HG03045 (cell line): ENCODE measurements at regions not wholly inside any gene's neighbourhood (a gene's known extent, or its start where the extent isn't known, plus 50 kb on each side); places are given as distances from the start of the nearest gene placed in this dataset.

Source experiments
- ATAC-seq: cut with Tn5 transposase; IDR thresholded peaks from one replicate; pipeline ENCODE4 v1.9.1; 2021; ENCODE audit warnings: mild to moderate bottlenecking, moderate library complexity; ENCODE audit not compliant: unreplicated experiment

DNA sequence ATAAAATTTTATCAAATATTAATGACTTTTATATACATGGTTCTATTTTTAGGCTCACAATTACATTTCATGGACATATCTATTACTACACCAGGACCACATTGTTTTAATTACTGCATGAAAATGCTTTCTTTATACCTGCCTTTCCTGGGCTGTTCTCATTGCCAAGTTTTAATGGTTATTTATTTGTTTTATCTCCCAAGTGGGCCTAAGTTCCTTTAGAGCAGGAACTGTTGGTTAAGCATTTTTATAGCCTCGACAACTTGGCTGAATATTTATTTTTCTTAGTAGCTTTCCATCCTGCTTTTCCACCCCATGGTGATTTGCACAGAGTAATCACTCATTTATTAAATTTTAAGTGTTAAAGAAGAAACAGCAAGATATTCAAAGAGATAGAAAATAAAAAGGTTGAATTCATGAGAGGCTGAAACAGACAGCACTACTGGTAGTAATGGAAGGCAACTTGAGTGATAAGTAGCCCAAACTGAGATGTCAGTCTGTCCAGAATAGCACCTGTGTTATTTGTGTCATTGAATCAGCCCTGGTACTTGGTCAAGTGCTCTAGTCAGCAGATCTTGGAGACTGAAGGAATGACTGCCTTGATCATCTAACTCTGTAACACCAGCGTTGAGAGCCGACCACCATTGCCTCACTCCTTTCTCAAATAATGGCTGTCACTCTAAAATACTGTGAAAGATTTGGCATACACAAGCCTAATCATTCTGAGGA is 119.1 kb upstream of the EGLN3 start:
- ATAC-seq: no peak

DNA sequence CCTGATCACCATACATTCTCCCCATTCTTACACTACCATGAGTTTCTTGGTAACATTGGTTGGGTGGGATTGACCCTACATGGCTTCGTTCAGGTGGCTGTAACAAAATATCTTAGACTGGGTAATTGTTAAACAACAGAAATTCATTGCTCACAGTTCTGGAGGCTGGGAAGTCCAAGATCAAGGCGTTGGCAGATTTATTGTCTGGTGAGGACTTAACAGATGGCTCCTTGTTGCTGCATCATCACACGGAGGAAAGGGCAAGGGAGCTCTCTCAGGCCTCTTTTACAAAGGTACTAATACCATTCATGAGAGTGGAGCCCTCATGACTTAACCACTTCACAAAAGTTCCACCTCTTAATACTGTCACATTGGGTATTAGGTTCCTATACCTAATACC is 116.7 kb upstream of the EGLN3 start:
- no peak for ATAC-seq

DNA sequence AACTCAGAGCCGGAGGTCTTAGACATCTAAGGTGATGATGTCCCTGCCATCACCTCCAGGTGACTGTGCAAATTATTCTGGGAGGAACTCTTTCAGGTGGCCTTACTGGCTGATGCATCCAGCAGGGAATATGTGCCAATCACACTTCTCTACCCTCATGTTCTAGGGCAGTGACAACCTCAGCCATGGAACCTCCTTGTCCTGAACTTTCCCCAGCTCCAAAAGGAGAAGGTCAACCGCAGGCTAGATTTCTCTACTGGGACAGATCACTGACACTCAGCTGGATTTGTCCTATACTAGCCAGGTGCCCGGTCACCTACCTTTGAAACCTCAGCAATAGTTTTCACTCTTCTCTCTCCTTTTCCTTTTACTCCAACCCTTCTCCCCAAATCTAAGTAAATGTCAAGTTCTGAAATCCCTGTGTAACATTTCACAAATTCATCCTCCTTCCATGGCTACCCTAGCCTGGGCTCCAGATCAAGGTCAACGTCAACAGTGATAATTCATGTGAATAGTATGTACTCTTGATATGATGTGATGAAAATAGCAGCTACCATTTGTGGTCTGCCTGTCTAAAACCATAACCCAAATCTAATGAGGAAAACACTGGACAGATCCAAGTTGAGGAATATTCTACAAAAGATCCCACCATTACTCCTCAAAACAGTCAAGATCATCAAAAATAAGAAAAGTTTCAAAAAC is 115.0 kb upstream of the EGLN3 start:
- no peak for ATAC-seq

DNA sequence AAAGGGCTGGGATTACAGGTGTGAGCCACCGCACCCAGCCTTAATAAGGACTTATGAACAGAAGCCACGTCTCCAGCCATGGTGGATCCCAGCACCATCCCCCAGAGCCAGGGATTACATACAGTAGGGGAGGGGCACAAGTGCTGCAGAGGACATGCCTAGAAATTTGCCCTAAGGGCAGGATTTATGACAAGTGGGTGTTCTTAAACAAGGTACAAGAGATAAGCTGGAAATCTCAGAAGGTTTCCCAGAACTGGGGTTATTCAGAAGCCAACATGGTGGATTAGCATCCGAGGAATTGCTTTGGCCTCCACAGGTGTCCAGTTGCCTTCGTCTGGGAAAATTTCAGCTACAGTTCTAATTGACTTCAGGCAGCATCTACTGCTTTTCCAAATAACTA is 114.4 kb upstream of the EGLN3 start:
- ATAC-seq: no peak

DNA sequence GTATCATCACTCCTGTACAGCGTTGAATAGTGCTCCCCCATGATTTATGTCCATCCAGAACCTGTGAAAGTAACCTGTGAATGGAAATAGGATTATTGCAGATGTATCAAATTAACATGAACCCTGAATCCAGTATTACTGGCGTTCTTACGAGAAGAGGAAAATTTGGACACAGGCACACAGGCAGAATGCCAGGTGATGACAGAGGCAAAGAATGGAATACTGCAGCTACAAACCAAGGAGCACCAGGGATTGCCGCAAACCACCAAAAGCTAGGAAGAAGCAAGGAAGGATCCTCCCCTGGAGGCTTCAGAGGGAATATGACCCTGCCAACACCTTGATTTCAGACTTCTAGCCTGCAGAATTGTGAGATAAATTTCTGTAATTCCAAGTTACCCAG is 113.5 kb upstream of the EGLN3 start:
- no peak for ATAC-seq

DNA sequence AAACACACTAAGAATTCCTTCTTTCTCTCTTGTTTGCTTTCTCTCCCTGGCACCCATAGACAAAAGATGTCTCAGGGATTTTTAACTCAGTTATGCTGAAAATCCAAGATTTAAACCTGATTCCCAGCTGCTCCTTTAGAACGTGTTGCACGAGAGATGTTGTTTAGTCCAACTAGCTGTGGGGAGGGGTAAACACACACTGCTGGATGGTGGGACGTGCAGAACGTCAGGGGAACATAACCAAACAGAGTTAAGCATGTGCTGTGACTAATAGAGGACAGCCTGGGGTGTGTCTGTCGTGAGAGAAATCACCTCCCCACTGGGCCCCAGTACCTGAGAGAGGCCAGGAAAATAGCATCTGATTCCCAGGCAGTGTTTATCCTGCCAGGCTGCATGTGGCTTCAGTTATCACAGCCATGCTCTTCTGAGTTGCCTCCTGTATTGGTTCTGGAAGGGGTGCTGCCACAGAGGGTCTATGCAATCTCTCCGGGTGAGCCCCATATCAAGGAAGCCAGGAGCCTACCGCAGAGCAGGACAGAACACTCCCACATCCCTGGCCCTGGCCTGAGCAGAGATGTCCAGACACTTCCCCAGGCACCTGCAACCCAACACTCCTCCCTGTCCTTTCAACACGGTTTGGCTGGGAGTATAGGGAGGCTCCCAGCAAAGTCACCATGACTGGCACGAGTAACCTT is 112.7 kb upstream of the EGLN3 start:
- ATAC-seq: no peak

DNA sequence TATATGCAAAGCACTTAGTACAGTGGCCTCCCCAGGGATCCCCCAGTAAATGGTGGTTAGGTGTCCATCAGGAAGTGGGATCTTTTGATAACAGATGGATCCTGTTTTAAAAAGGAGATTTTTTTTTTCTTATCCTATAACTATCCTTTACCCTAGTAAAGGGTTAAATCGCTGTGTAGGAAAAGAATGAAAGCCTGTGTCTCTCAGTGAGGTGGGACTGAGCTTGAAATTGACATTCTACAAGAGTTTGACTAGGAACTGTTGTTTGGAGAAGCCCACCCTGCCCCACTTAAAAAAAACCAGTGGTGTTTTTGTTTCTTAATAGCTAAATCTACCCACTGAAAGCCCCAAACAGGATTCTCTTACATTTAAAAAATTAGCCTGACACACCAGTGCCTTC is 112.2 kb upstream of the EGLN3 start:
- ATAC-seq: no peak

DNA sequence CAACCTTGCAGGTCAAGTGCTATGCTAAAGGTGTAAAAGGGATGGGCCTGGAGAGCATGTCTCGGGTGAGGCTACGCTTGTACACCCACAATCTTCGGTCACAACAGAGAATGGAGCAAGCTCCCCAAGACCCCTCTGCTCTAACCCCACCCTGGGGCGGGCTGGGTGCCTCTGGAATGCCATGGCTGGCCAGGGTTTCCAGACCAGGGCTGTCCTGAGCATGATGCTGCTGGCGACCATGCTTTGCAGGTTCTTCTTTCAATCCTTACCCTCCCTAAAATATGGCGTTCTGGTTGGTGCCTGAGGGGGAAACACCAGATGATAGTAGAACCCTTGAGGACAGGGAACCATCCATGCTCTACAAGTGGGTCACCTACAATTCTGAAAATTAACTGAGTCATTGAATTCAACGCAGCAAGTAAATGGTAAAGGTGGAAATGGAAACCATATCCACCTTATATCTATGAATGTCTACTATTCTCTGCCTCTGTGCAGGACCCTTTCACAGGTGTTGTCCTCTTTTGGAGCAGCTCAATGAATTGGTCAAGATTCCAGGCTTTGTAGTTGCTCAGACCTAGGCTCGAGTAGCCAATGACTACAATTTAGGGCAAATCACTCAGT is 111.6 kb upstream of the EGLN3 start:
- no peak for ATAC-seq

DNA sequence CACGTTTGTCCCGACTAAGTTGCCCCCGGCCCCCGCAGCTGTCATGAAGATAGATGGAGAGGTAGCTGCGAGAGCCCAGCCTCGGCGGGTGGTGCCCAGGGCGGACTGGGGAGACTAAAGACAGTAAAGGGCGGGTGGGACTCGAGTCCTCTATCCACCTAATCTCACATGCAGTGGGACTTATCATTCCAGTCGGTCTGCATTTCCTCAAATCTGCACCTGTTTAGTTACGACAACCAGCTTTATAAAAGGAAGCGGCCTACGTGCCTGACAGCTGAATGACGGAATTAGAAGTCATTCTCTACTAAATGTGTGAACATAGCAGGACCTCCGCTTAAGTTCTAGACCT is 109.8 kb upstream of the EGLN3 start:
- peak; percentile 26 for ATAC-seq

DNA sequence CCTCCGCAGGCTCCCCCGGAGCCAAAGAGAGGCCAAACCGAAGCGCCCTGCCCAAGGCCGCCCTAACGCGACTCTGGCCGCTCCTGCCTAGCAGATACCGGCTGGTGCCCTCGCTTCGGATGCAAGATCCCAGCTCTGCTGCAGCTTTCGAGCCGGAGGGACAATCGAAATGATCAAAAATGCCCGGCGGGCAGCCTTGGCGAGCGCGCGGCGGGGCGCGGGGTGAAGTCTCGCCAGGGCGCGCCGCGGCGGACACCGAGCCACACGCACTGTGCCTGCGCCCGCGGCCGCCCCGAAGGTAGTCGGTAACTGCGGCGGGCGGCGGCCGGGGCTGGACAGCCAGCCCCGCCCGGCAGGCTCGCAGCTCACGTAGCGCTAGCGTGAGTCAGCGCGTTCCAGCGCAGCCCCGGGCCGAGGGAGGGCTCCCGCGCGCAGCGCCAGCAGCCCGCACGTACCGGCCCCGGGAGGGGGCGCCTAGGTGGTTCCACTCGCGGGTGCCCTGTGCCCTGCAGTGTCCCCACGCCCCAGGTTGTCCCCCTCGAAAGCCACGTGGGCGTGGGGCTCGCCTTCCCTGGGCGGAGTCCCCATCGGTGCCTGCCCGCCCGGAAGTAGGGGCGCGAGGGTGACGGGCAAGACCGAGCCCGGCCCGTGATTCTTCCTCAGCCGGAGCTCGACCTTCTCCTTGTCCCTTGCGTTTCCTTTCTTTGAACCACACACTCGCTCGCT is 109.2 kb upstream of the EGLN3 start:
- ATAC-seq: peak; percentile 82

DNA sequence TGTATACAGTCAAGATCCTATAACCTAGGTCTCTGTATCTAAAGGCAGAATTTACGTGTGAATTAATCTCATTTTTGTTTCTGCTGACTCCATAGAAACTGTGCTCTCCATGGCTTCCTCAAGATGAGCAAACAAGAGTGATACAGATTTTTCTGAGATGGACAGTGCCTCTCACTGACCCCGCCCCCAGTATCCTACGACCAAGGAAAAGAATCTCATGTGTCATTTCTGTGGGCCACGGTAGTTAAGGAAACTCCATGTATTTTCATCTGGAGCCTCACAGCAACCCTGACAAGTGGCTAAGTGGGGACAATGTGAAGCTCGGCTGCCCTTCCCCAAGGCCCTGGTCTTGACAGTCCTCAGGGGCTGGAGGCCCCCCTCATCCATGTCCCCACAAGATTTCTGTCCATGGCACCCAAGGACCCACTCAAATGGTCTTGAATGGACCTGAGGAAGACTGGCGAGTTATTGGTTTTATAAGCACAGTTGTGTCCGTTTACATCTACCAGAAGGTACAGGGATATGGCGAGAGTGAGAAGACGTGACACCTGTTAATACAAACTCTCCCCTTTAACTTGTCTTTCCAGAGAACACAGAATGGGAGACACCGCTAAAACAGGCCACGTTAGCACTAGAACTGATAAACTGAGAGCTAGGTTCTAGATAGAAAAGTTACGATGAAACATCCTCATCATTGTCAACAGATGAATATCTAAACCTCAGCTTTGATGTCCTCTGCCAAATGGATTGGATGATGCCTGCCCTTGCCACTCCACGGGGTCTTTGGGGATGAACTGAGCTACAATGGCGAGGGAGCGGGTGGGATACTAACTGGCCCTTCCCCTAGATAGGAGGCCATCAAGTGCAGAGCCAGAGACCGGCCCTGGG is 108.4 kb upstream of the EGLN3 start:
- no peak for ATAC-seq

DNA sequence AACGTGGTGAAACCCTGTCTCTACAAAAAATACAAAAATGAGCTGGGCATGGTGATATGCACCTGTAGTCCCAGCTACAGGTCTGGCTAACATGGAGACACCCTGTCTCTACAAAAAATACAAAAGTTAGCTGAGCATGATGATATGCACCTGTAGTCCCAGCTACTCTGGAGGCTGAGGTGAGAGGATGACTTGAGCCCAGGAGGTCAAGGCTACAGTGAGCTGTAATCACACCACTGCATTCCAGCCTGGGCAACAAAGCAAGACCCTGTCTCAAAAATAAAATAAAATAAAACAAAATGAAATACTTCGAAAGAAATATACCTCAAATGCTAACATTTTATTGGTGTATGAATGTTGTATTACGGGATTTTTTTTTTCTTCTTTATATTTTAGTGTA is 107.6 kb upstream of the EGLN3 start:
- ATAC-seq: no peak

DNA sequence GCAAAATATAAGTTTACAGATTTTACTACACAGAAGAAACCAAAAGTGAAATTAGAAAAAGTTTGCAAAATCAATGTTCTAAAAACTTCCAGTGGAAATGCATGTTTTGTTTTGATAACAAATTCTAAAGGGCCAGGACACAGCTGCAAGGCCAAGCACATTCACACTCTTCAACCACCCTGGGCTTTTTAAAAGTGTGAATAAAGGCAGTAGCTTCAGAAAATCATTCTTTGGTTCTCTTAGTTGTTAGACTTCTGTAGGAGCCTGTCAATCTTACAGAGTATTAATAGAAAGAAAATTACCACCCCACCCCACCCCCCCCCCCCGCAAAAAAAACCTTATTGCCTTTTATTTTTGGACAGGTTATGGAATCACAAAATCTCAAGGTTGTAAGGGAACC is 105.2 kb upstream of the EGLN3 start:
- no peak for ATAC-seq

DNA sequence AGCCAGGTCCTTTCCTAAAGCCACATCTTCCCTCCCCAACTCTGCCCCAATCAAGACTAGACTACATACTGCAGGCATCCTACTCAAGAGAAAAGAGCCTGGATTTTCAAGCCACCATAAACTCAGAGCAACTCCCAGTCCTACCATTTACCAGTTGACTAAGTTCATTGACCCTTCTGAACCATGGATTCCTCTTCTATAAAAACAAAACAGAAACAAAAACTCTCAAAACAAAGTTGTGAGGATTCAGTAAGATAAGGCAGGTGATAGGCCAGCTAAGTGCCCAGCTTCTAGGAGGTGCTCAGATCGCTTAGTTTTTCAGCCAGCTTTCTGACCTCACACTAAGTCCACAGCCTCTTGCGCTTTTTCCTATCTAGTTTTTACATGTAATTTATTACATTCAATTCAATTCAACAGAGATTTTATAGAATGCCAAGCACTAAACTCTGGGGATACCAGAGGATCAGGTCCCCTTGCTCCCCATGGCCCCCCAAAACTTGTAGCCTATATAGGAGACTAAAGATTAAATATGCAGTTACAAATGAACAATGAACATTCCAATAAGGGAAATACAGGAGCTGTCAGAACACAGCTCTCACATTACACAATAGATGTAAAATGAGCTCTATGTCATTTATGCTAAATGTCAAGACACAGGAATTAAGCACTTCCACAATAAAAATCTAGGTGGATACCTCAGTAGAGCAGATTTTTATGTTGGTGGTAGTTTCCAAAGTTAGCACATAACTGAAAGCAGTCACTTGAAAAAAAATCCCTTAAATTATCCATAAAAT is 104.5 kb upstream of the EGLN3 start:
- ATAC-seq: no peak

DNA sequence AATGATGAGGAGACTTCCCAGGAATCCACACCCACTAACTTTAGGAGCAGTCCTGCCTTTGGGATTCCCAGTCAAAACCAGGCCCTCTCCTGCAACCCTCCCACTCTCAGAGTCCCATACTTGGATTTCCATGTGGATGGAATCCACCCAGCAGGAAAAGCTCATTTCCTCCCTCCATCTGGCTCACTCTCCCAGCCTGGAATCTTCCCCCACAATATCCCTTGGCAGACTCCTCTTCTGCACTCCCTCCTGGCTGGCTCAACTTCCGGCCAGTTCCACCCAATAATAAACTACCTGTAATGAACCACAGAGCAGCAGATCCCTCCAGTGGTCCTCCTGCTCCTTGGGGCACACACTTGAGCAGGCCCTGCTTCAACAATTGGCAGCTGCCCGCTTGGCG is 102.8 kb upstream of the EGLN3 start:
- no peak for ATAC-seq

DNA sequence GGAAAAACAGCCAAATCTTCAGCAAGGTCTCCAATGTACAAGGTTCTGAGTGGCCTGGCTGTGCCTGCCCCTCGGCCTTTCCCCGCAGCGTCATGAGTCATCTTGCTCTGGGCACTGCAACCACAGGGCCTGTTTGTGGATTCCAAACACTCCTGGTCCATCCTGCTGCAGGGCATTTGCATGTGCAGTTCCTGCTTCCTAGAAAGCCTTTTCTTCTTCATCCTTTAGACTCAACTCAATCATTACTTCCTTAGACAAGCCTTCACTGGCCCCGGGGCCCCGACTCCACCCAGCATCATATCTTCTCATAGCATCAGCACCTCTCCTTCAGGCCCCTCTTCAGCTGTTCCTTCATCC is 101.8 kb upstream of the EGLN3 start:
- ATAC-seq: no peak

DNA sequence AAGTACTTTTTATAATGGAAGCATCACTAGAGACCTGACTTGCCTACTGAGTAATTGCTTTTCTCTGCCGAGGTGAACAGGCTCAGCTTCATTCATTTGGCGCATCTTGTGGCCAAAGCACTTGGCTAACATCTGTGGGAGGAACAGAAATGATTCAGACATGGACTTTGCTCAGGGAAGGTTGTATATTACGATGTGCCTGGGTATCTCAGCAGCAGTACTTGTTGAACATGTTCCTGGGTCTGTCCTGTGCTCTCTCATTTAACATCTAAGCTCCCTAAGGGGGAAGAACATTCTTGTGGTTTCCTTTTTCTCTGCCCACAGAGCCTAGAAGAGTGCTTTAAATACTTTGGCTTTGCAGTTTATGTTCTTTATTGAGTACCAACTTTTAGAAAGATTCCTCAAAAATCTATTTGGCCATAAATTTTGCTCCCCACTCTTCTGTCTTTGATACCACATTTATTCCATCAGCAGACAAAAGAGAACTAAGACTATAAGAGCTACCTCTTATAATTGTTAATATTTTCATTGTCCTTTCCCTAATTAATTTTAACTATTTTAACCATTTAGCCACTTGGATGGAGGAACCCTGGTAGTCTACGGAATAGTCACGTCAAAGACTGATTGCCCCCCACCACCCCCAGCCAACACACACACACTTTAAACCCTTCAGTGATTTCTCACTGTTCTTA is 101.2 kb upstream of the EGLN3 start:
- ATAC-seq: peak; percentile 64

DNA sequence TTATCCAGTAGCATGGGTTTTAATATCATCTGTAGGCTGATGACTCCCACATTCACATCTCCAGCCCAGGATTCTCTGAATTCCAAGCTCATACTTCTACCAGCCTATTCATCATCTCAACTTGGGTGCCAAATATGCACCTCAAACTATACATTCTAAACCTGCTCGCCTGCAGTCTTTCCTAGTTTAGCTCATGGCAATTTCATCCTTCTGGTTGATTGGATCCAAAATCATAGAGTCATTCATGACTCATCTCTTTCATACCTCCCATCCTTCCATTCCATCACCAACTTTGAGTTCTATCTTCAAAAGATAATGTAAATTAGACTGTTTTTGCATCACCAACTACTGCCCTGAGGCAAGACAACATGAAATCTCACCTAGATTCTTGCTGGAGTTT is 99.7 kb upstream of the EGLN3 start:
- ATAC-seq: no peak

DNA sequence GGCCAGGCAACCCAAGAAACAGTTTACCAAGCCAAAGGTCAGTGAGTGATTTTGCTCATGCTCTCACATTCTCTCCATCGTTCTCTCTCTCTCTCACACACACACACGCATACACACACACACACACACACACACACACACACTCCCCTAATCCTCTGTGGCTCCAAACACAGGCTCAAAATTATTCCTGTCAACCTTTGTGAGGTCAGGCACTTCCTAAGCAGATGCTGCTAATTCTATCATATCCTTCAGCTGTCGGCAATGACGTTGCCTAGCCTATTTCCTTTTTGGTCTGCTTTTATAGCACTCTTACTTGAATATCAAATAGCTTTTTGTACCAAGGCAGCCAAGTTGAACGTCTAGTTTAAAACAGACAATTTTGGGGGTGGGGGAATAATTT is 98.9 kb upstream of the EGLN3 start:
- no peak for ATAC-seq
